Heart left ventricle (tissue), 13 donors: ENCODE measurements at regions not wholly inside any gene's neighbourhood (a gene's known extent, or its start where the extent isn't known, plus 50 kb on each side); places are given as distances from the start of the nearest gene placed in this dataset.

Experiments
- POLR2A ChIP-seq, 2 donors: fragments of 450-650 bp; IDR thresholded peaks; one replicate each; pipeline ENCODE4 v1.6.1; 2017; ENCODE audit warnings: antibody characterized with exemption in 2 of 2, mild to moderate bottlenecking in 2 of 2, moderate library complexity in 2 of 2
- TF ChIP-seq, protein P1 (sequence below), 12 donors: fragments of 200-600 bp; sonication (generic) in 4 of 12; IDR thresholded peaks; one replicate each; pipeline versions ENCODE4 v1.5.0 to v1.8.0; 2018 to 2022; ENCODE audit warnings: antibody characterized with exemption in 12 of 12, mild to moderate bottlenecking in 5 of 12
- donor health status: ischemic (EF 13 %, LVEDD 7.1; RV severe dilation, severe dysfunction).
- donor health status: DM: no; HTN: yes; CAD: no.
- donor health status: DM: no; HTN: no; CAD: no.
- donor health status: ischemic (EF 25% LVEDD 6.9; RV normal size, moderate dysfunction).
- donor health status: ischemic (EF 25% LVEDD 5.7; RV mildly dilated, moderate dysfunction).
- donor health status: ischemic (EF 35%, LVEDD 5.7; RV mildly dilated, moderate dysfunction).
- donor health status: nonischemic (EF 11% LVEDD 7.7; RV severe dilation, severe dysfunction).
- donor health status: DM: yes; HTN: yes; CAD: no.
- donor health status: PGD.
- donor health status: ischemic (EF 29% LVEDD 5.4; RV normal size, mild dysfunction).
- donor health status: nonischemic (EF 23%, LVEDD 6.1; RV moderate dilation, normal function).

DNA sequence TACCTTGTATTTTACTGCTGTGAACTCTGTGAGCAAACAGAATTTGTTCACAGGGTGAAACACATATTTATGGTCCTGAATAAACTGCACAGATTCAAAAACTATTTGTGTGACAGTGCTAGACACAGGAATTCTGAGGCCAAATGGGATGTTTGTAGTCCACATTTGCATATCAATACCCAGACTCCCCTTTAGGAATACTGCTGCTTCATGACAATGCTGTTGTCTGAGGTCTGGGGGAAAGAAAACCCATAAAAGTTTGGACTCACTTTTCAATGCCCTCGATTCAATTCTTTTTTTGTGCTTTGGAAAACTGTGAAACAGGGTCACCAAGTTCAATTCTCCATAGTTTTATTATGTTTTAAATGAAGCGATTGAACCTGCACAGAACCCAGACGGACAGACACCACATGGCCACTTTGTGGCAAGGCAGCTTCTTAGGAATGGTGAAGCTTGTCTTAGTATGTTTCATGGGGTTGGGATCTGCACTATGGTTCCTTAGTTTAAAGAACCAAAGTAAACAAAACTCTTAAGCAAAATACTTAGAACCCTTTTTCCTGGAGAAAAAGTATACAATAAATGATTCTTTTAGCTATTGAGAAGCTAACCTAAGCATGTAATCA is 92.3 kb upstream of the MAD2L1 start:
- TF ChIP-seq, protein P1, sequence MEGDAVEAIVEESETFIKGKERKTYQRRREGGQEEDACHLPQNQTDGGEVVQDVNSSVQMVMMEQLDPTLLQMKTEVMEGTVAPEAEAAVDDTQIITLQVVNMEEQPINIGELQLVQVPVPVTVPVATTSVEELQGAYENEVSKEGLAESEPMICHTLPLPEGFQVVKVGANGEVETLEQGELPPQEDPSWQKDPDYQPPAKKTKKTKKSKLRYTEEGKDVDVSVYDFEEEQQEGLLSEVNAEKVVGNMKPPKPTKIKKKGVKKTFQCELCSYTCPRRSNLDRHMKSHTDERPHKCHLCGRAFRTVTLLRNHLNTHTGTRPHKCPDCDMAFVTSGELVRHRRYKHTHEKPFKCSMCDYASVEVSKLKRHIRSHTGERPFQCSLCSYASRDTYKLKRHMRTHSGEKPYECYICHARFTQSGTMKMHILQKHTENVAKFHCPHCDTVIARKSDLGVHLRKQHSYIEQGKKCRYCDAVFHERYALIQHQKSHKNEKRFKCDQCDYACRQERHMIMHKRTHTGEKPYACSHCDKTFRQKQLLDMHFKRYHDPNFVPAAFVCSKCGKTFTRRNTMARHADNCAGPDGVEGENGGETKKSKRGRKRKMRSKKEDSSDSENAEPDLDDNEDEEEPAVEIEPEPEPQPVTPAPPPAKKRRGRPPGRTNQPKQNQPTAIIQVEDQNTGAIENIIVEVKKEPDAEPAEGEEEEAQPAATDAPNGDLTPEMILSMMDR (IDR thresholded peaks at IDR 0.05): no peak
- no peak for TF ChIP-seq POLR2A (IDR thresholded peaks at IDR 0.05)
